HCT116 (cell line): ENCODE measurements at regions not wholly inside any gene's neighbourhood (a gene's known extent, or its start where the extent isn't known, plus 50 kb on each side); places are given as distances from the start of the nearest gene placed in this dataset.

Source experiments
- ATAC-seq: fragments of 200-7000 bp; cut with Tn5 transposase; 2 replicates; pipeline ENCODE4 v1.9.1; 2020; ENCODE audit warnings: mild to moderate bottlenecking, moderate library complexity
- BruUV-seq: library from RNA; stranded (reverse); fragments of 400-500 nt; replicated peaks from 2 replicates; lab custom pipeline; 2021; lab: Mats Ljungman, UMichigan
- CTCF ChIA-PET: fragments of 300-600 bp; sonication (Branson Sonifier 250); formaldehyde crosslinking; loops from one replicate; lab custom pipeline; 2021; ENCODE audit warnings: antibody characterized with exemption; lab: Charles Lee
- POLR2A ChIA-PET: fragments of 300-600, 350-600 bp; sonication (Branson Sonifier 250); formaldehyde crosslinking; loops from one replicate; lab custom pipeline; 2021; ENCODE audit warnings: antibody characterized with exemption; lab: Charles Lee
- RAD21 ChIA-PET, 2 experiments: fragments of 300-600 bp; sonication (Branson Sonifier 250); formaldehyde crosslinking; loops; one replicate each; lab custom pipeline; 2023; ENCODE audit warnings: low total read pairs in 2 of 2; ENCODE audit not compliant: uncharacterized antibody in 2 of 2, unreplicated experiment in 2 of 2, low non-redundant PET in 1 of 2; lab: Charles Lee
- DNase-seq: peaks from one replicate; pipeline ENCODE4 v3.0.0-alpha.2; 2010; ENCODE audit warnings: low read depth, low spot score
- H2AFZ ChIP-seq: fragments of 200-600 bp; shearing (Covaris generic), sonication (generic); 2 replicates; pipeline ENCODE4 v1.6.1; 2017; ENCODE audit warnings: low read depth, mixed run types, mixed read lengths, antibody characterized with exemption, low read length; ENCODE audit not compliant: poor library complexity, severe bottlenecking
- H3K27ac ChIP-seq: 2 replicates; pipeline ENCODE4 v1.5.1; 2012; ENCODE audit warnings: low read depth, low read length
- H3K27me3 ChIP-seq: fragments of 200-600 bp; sonication (generic); 2 replicates; pipeline ENCODE4 v1.6.1; 2016; ENCODE audit warnings: mixed run types, low read length, mixed read lengths; ENCODE audit not compliant: insufficient read depth
- H3K36me3 ChIP-seq, 2 experiments: fragments of 200-500 bp in 1 of 2; fragments of 200-600 bp in 1 of 2; sonication (Bioruptor generic) in 1 of 2; sonication (generic) in 1 of 2; 2 replicates each; pipeline versions ENCODE4 v1.5.1 to v1.6.1; 2014 to 2016; ENCODE audit warnings: low read length in 2 of 2, inconsistent platforms in 1 of 2, mixed read lengths in 1 of 2, mixed run types in 1 of 2; ENCODE audit not compliant: insufficient read depth in 2 of 2, control insufficient read depth in 1 of 2
- H3K4me1 ChIP-seq, 2 experiments: fragments of 200-600 bp in 1 of 2; sonication (generic) in 1 of 2; 2 replicates each; pipeline versions ENCODE4 v1.5.1 to v1.6.1; 2012 to 2017; ENCODE audit warnings: low read length in 2 of 2, inconsistent platforms in 1 of 2, mild to moderate bottlenecking in 1 of 2, mixed read lengths in 1 of 2, mixed run types in 1 of 2, moderate library complexity in 1 of 2; ENCODE audit not compliant: insufficient read depth in 2 of 2, control insufficient read depth in 1 of 2
- H3K4me2 ChIP-seq: fragments of 200-600 bp; sonication (generic); 2 replicates; pipeline ENCODE4 v1.6.1; 2017; ENCODE audit warnings: mixed run types, low read length, mixed read lengths
- H3K4me3 ChIP-seq, 2 experiments: fragments of 200-600 bp in 1 of 2; sonication (generic) in 1 of 2; replicated peaks in 1 of 2; 2 replicates each; pipeline ENCODE4 v1.5.1; 2011 to 2016; ENCODE audit warnings: low read length in 2 of 2, control low read depth in 1 of 2, low read depth in 1 of 2, mild to moderate bottlenecking in 1 of 2, mixed read lengths in 1 of 2, mixed run types in 1 of 2
- H3K79me2 ChIP-seq: fragments of 200-600 bp; sonication (generic); 2 replicates; pipeline ENCODE4 v1.6.1; 2017; ENCODE audit warnings: mild to moderate bottlenecking, mixed run types, low read length, moderate library complexity, mixed read lengths; ENCODE audit not compliant: insufficient read depth
- H3K9ac ChIP-seq: fragments of 200-600 bp; sonication (generic); 2 replicates; pipeline ENCODE4 v1.6.1; 2016; ENCODE audit warnings: low read length, mixed read lengths
- H3K9me2 ChIP-seq: fragments of 200-600 bp; sonication (generic), shearing (Covaris generic); 2 replicates; pipeline ENCODE4 v1.6.1; 2017; ENCODE audit warnings: mixed run types, mild to moderate bottlenecking, moderate library complexity; ENCODE audit not compliant: insufficient read depth
- H3K9me3 ChIP-seq, 2 experiments: fragments of 200-500 bp in 1 of 2; fragments of 200-600 bp in 1 of 2; sonication (Bioruptor generic) in 1 of 2; sonication (generic) in 1 of 2; 2 replicates each; pipeline ENCODE4 v1.6.1; 2014 to 2017; ENCODE audit warnings: low read length in 2 of 2, mixed read lengths in 2 of 2, inconsistent platforms in 1 of 2, low read depth in 1 of 2, mild to moderate bottlenecking in 1 of 2, mixed run types in 1 of 2, moderate library complexity in 1 of 2; ENCODE audit not compliant: control insufficient read depth in 1 of 2, insufficient read depth in 1 of 2
- H4K20me1 ChIP-seq: fragments of 200-600 bp; sonication (generic), shearing (Covaris generic); 2 replicates; pipeline ENCODE4 v1.6.1; 2017; ENCODE audit warnings: mixed run types, mild to moderate bottlenecking, moderate library complexity; ENCODE audit not compliant: insufficient read depth
- CTCF ChIP-seq, 3 experiments: fragments of 200-600 bp in 1 of 3; sonication (generic) in 1 of 3; IDR thresholded peaks in 2 of 3; conservative IDR thresholded peaks in 1 of 3; 2 replicates each; pipeline ENCODE4 v1.5.1; 2012 to 2017; ENCODE audit warnings: low read depth in 2 of 3, low read length in 2 of 3, antibody characterized with exemption in 1 of 3, borderline replicate concordance in 1 of 3, control low read depth in 1 of 3, mild to moderate bottlenecking in 1 of 3, mixed read lengths in 1 of 3, mixed run types in 1 of 3, moderate library complexity in 1 of 3; ENCODE audit not compliant: insufficient read depth in 1 of 3
- EGR1 ChIP-seq: IDR thresholded peaks from 2 replicates; pipeline ENCODE4 v1.6.1; 2012; ENCODE audit warnings: low read depth
- ELF1 ChIP-seq: IDR thresholded peaks from 2 replicates; pipeline ENCODE4 v1.6.1; 2012; ENCODE audit warnings: low read depth, borderline replicate concordance
- EZH2 ChIP-seq: fragments of 200-600 bp; sonication (generic); IDR thresholded peaks from 2 replicates; pipeline ENCODE4 v1.6.1; 2017; ENCODE audit warnings: antibody characterized with exemption, mixed run types
- EZH2phosphoT487 ChIP-seq: fragments of 200-600 bp; IDR thresholded peaks from 2 replicates; pipeline ENCODE4 v1.6.1; 2018; ENCODE audit warnings: antibody characterized with exemption, borderline replicate concordance
- FOSL1 ChIP-seq: IDR thresholded peaks from 2 replicates; pipeline ENCODE4 v1.6.1; 2012; ENCODE audit warnings: low read depth
- RAD21 ChIP-seq: IDR thresholded peaks from 2 replicates; pipeline ENCODE4 v1.6.1; 2012; ENCODE audit warnings: low read depth, mild to moderate bottlenecking
- SIN3A ChIP-seq: IDR thresholded peaks from 2 replicates; pipeline ENCODE4 v1.6.1; 2012; ENCODE audit warnings: low read depth
- SRF ChIP-seq: IDR thresholded peaks from 2 replicates; pipeline ENCODE4 v1.6.1; 2012; ENCODE audit warnings: low read depth
- YY1 ChIP-seq: IDR thresholded peaks from 2 replicates; pipeline ENCODE4 v1.6.1; 2011; ENCODE audit warnings: low read length, low read depth, moderate library complexity, mild to moderate bottlenecking; ENCODE audit not compliant: insufficient replicate concordance; ENCODE audit errors: extremely low read depth
- ZFX ChIP-seq: fragments of 450-650 bp; IDR thresholded peaks from 2 replicates; pipeline ENCODE4 v1.6.1; 2017
- ZNF274 ChIP-seq: fragments of 200-500 bp; sonication (Bioruptor generic); IDR thresholded peaks from 2 replicates; pipeline ENCODE4 v1.6.1; 2014; ENCODE audit warnings: mild to moderate bottlenecking, low read depth, low read length, inconsistent platforms
- intact Hi-C: fragments of 100-400 bp; cut with micrococcal nuclease; formaldehyde crosslinking; loops from 2 replicates; pipeline ENCODE4 v1.10.0; 2022
- TF ChIP-seq, protein P1 (sequence below): IDR thresholded peaks from 2 replicates; pipeline ENCODE4 v1.6.1; 2011; ENCODE audit warnings: mild to moderate bottlenecking, low read length, moderate library complexity; ENCODE audit not compliant: insufficient replicate concordance; ENCODE audit errors: extremely low read depth
- TF ChIP-seq, protein P2 (sequence below): IDR thresholded peaks from 2 replicates; pipeline ENCODE4 v1.6.1; 2012

- H3K79me2 ChIP-seq = no peaks in the 10 kb centered on the region
- DNase-seq = no peak
- no peaks in the 10 kb centered on the region for H4K20me1 ChIP-seq
- intact Hi-C loops = no loop called here
- H3K4me1 ChIP-seq = peaks cover 2 to 26% of the 10 kb centered on the region in 2 experiments
- H3K27ac ChIP-seq = no peak overlapping the region
- H3K4me2 ChIP-seq = no peak overlapping the region
- no peak overlapping the region for H2AFZ ChIP-seq
- ChIA-PET CTCF (no interaction called here), RAD21 (no interaction called here), POLR2A (no interaction called here)
- no peaks in the 10 kb centered on the region for H3K9me3 ChIP-seq
- no peak for ATAC-seq
- no peaks in the 10 kb centered on the region for H3K27me3 ChIP-seq
- H3K9me2 ChIP-seq = no peaks in the 10 kb centered on the region
- BruUV-seq = no TSS peak
- H3K4me3 ChIP-seq = no peak overlapping the region
- no peak for TF ChIP-seq SRF
- TF ChIP-seq EZH2 = no peak
- TF ChIP-seq, protein P1, sequence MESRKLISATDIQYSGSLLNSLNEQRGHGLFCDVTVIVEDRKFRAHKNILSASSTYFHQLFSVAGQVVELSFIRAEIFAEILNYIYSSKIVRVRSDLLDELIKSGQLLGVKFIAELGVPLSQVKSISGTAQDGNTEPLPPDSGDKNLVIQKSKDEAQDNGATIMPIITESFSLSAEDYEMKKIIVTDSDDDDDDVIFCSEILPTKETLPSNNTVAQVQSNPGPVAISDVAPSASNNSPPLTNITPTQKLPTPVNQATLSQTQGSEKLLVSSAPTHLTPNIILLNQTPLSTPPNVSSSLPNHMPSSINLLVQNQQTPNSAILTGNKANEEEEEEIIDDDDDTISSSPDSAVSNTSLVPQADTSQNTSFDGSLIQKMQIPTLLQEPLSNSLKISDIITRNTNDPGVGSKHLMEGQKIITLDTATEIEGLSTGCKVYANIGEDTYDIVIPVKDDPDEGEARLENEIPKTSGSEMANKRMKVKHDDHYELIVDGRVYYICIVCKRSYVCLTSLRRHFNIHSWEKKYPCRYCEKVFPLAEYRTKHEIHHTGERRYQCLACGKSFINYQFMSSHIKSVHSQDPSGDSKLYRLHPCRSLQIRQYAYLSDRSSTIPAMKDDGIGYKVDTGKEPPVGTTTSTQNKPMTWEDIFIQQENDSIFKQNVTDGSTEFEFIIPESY = no peak
- no peak for TF ChIP-seq YY1
- TF ChIP-seq SIN3A = no peak
- TF ChIP-seq, protein P2, sequence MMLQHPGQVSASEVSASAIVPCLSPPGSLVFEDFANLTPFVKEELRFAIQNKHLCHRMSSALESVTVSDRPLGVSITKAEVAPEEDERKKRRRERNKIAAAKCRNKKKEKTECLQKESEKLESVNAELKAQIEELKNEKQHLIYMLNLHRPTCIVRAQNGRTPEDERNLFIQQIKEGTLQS = no peak
- no peak for TF ChIP-seq FOSL1
- no peak for TF ChIP-seq RAD21
- no peak for TF ChIP-seq CTCF (IDR thresholded peaks at IDR 0.05 in 2 of 3, conservative IDR thresholded peaks at IDR 0.05 in 1 of 3; ENCODE audit: borderline replicate concordance in 1 of 3, insufficient read depth in 1 of 3, low read depth in 2 of 3, low read length in 2 of 3)
- no peak for TF ChIP-seq ZNF274
- no peak for TF ChIP-seq ZFX
- no peak for TF ChIP-seq EGR1
- TF ChIP-seq ELF1 = no peak
- TF ChIP-seq EZH2phosphoT487 = no peak
- H3K36me3 ChIP-seq = no peaks in the 10 kb centered on the region
- no peak overlapping the region for H3K9ac ChIP-seq
These were observed 222.8 kb upstream of the RREB1 start for GRCh38 chr6:6884916-6885315.
